ENCODE measurements at regions not wholly inside any gene's neighbourhood (a gene's known extent, or its start where the extent isn't known, plus 50 kb on each side); places are given as distances from the start of the nearest gene placed in this dataset.

DNA sequence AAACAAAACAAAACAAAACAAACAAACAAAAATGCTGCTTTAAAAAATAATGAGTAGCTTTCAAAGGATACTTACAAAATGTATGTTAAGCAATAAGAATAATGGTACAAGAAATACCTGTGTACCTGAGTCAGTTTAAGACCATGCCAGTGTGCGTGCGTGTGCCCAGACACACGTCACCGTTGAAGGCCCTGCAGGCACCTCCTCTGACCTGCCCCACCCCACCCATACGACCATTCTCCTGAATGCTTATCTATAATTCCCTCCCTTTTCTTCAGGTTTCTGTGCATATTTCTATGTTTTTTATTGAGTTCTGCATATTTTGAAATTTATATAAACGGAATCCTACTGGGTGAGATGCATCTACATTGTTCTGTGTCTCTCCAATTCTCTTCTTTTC is 374.2 kb upstream of the KLF6 start:
- no peak for FAIRE-seq

DNA sequence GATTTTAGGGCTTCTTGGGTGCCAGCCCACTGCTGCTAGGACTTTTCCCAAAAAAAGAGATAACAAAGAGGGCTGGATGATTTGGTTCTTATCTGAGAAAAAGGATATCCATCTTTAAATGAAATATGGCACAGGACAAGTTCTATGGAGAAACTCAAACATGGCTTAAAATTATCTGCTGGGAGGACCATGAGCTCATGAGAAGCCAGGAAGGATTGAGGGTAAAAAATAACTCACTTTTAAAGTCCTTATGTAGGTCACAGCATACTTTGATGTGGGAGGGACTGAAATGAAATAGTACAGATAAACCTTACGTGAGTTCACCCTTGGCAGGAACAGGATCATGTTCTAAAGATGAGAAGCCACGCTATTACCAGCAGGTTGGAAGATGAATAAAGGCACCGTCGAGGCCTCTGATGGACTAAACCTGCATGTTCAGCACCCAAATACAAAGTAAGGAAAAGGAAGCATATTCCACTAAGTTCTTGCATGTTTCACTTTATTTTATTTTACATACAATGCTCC is 369.2 kb upstream of the KLF6 start:
- no peaks in the 10 kb centered on the region for H3K36me3 Mint-ChIP-seq (ENCODE audit: low read depth, unreplicated experiment)
- Histone ChIP-seq H3K9me3 (ENCODE audit: insufficient read depth, low read depth, low read length) (no peaks in the 10 kb centered on the region), H3K4me1 (ENCODE audit: insufficient read depth, low read length) (no peaks in the 10 kb centered on the region), H3K4me3 (ENCODE audit: insufficient read depth, low read depth, low read length) (no peak overlapping the region), H3K36me3 (ENCODE audit: insufficient read depth, low read length) (no peaks in the 10 kb centered on the region), H3K9ac (ENCODE audit: low read length) (no peak overlapping the region), H3K27me3 (ENCODE audit: insufficient read depth, low read length) (no peaks in the 10 kb centered on the region), H2AFZ (ENCODE audit: low read depth, low read length) (no peak overlapping the region), H3K27ac (ENCODE audit: low read depth, low read length) (no peak overlapping the region), H3K4me2 (ENCODE audit: low read length) (no peak overlapping the region), H3K79me2 (ENCODE audit: insufficient read depth, low read length) (no peaks in the 10 kb centered on the region), H4K20me1 (ENCODE audit: insufficient read depth, low read length) (no peaks in the 10 kb centered on the region)
- DNase-seq (ENCODE audit: low read depth) (no peak), FAIRE-seq (no peak)
- H3K4me3 Mint-ChIP-seq (ENCODE audit: unreplicated experiment), result no peak overlapping the region
- no peak overlapping the region for H3K27ac Mint-ChIP-seq (ENCODE audit: unreplicated experiment)
- peaks cover 6% of the 10 kb centered on the region for H3K4me1 Mint-ChIP-seq (ENCODE audit: low read depth, unreplicated experiment)
- no peaks in the 10 kb centered on the region for H3K27me3 Mint-ChIP-seq (ENCODE audit: low read depth, unreplicated experiment)
- TF ChIP-seq EZH2 (IDR thresholded peaks at IDR 0.05; ENCODE audit: insufficient read depth, low read length), result no peak
- TF ChIP-seq, protein P1, sequence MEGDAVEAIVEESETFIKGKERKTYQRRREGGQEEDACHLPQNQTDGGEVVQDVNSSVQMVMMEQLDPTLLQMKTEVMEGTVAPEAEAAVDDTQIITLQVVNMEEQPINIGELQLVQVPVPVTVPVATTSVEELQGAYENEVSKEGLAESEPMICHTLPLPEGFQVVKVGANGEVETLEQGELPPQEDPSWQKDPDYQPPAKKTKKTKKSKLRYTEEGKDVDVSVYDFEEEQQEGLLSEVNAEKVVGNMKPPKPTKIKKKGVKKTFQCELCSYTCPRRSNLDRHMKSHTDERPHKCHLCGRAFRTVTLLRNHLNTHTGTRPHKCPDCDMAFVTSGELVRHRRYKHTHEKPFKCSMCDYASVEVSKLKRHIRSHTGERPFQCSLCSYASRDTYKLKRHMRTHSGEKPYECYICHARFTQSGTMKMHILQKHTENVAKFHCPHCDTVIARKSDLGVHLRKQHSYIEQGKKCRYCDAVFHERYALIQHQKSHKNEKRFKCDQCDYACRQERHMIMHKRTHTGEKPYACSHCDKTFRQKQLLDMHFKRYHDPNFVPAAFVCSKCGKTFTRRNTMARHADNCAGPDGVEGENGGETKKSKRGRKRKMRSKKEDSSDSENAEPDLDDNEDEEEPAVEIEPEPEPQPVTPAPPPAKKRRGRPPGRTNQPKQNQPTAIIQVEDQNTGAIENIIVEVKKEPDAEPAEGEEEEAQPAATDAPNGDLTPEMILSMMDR (IDR thresholded peaks at IDR 0.05; ENCODE audit: insufficient read depth, low read depth, low read length), result no peak
- H3K9me3 Mint-ChIP-seq (ENCODE audit: unreplicated experiment), result no peaks in the 10 kb centered on the region

More for the DNA sequence above, 374.2 kb upstream of the KLF6 start:
- H3K4me1 ChIP-seq (ENCODE audit: insufficient read depth, low read length), result no peaks in the 10 kb centered on the region
- no peak overlapping the region for H3K27ac ChIP-seq (ENCODE audit: low read depth, low read length)
- H4K20me1 ChIP-seq (ENCODE audit: insufficient read depth, low read length), result no peaks in the 10 kb centered on the region
- TF ChIP-seq EZH2 (IDR thresholded peaks at IDR 0.05; ENCODE audit: insufficient read depth, low read length), result no peak
- TF ChIP-seq, protein P1 (IDR thresholded peaks at IDR 0.05; ENCODE audit: insufficient read depth, low read depth, low read length), result no peak
- Mint-ChIP-seq H3K27me3 (ENCODE audit: low read depth, unreplicated experiment) (no peaks in the 10 kb centered on the region), H3K4me3 (ENCODE audit: unreplicated experiment) (no peak overlapping the region), H3K4me1 (ENCODE audit: low read depth, unreplicated experiment) (peaks cover 1% of the 10 kb centered on the region), H3K9me3 (ENCODE audit: unreplicated experiment) (no peaks in the 10 kb centered on the region), H3K36me3 (ENCODE audit: low read depth, unreplicated experiment) (no peaks in the 10 kb centered on the region), H3K27ac (ENCODE audit: unreplicated experiment) (no peak overlapping the region)
- no peaks in the 10 kb centered on the region for H3K27me3 ChIP-seq (ENCODE audit: insufficient read depth, low read length)
- H2AFZ ChIP-seq (ENCODE audit: low read depth, low read length), result no peak overlapping the region
- H3K4me2 ChIP-seq (ENCODE audit: low read length), result no peak overlapping the region
- no peak overlapping the region for H3K4me3 ChIP-seq (ENCODE audit: insufficient read depth, low read depth, low read length)
- H3K9ac ChIP-seq (ENCODE audit: low read length), result no peak overlapping the region
- no peaks in the 10 kb centered on the region for H3K9me3 ChIP-seq (ENCODE audit: insufficient read depth, low read depth, low read length)
- DNase-seq (ENCODE audit: low read depth), result no peak
- no peaks in the 10 kb centered on the region for H3K79me2 ChIP-seq (ENCODE audit: insufficient read depth, low read length)
- no peaks in the 10 kb centered on the region for H3K36me3 ChIP-seq (ENCODE audit: insufficient read depth, low read length)

DNA sequence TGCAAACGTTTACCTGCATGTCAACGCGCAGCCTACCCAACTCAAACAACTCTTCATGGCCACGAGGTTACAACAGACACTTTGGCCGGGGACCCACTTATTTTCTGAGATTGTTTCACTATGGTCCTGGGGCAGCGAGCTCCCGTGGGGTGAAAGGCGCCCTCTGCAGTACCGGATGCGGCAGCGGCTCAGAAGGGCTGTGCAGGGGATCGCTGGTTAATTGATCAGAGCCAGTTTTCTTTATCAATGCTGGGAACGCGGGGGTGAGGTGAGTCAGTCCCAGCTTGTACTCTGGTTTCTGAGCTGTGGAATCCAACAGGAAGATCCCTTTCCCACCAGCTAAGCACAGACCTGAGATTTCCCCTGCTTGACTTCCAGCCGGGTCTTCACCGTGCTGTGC is 366.5 kb upstream of the KLF6 start:
- Mint-ChIP-seq H3K36me3 (ENCODE audit: low read depth, unreplicated experiment) (no peaks in the 10 kb centered on the region), H3K4me3 (ENCODE audit: unreplicated experiment) (no peak overlapping the region), H3K27ac (ENCODE audit: unreplicated experiment) (peak overlapping the region; percentile 27), H3K27me3 (ENCODE audit: low read depth, unreplicated experiment) (no peaks in the 10 kb centered on the region), H3K4me1 (ENCODE audit: low read depth, unreplicated experiment) (peaks cover 6% of the 10 kb centered on the region), H3K9me3 (ENCODE audit: unreplicated experiment) (no peaks in the 10 kb centered on the region)
- Histone ChIP-seq H3K9me3 (ENCODE audit: insufficient read depth, low read depth, low read length) (no peaks in the 10 kb centered on the region), H3K4me2 (ENCODE audit: low read length) (no peak overlapping the region), H3K36me3 (ENCODE audit: insufficient read depth, low read length) (no peaks in the 10 kb centered on the region), H3K4me1 (ENCODE audit: insufficient read depth, low read length) (no peaks in the 10 kb centered on the region), H3K27ac (ENCODE audit: low read depth, low read length) (no peak overlapping the region), H3K27me3 (ENCODE audit: insufficient read depth, low read length) (no peaks in the 10 kb centered on the region), H4K20me1 (ENCODE audit: insufficient read depth, low read length) (no peaks in the 10 kb centered on the region), H3K4me3 (ENCODE audit: insufficient read depth, low read depth, low read length) (no peak overlapping the region), H2AFZ (ENCODE audit: low read depth, low read length) (no peak overlapping the region), H3K9ac (ENCODE audit: low read length) (no peak overlapping the region), H3K79me2 (ENCODE audit: insufficient read depth, low read length) (no peaks in the 10 kb centered on the region)
- no peak for FAIRE-seq
- no peak for TF ChIP-seq EZH2 (IDR thresholded peaks at IDR 0.05; ENCODE audit: insufficient read depth, low read length)
- TF ChIP-seq, protein P1 (IDR thresholded peaks at IDR 0.05; ENCODE audit: insufficient read depth, low read depth, low read length), result no peak
- DNase-seq (ENCODE audit: low read depth), result no peak
